ENCODE measurements at regions not wholly inside any gene's neighbourhood (a gene's known extent, or its start where the extent isn't known, plus 50 kb on each side); places are given as distances from the start of the nearest gene placed in this dataset.

DNA sequence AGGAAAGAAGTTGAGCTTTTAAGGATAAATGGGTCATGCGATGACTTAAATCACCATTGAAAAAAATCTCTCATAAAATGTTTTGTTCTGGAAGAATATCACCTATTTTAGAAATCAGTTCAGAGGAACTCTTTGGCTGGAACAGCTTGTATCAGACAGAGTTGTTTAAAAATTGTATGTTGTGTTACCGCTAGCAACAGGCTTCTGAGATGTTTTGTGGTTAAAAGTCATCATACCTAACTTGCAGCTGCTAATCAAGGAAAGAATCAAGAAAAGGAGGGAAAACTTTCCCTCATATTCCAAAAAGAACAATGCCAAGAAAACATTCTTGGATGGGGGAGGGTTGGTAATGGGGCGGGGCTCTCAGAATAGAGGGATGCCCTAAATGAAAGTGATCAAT, 220.7 kb upstream of the CITED2 start:
- no peak for DNase-seq (ENCODE audit: low spot score)

GRCh38 chr6:139594333-139594965, 220.0 kb upstream of the CITED2 start:
- DNase-seq (ENCODE audit: low spot score) = no peak

- no peak for DNase-seq (ENCODE audit: low spot score)
These were observed 218.6 kb upstream of the CITED2 start for GRCh38 chr6:139593081-139593480.

DNA sequence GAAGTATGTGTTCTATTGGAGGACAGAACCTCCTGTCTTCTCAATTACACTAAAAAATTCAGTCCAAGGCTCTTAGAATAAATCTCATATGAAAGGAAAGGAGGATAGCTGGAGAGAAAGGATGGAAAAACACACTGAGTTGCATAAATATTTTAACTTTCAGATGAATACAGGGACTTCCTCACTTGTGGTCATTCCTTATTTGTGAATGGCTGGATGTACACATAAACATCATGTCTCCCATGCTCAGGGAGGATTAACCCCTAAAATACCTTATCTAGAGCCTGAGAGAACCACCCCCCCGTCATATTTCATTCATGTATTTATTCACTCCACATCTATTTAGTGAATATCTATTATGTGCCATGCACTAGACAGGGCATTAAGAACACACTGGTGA, 217.6 kb upstream of the CITED2 start:
- DNase-seq (ENCODE audit: low spot score) = no peak

GRCh38 chr6:139591075-139591865, 216.8 kb upstream of the CITED2 start:
- DNase-seq (ENCODE audit: low spot score) = no peak

GRCh38 chr6:139590206-139590605, 215.8 kb upstream of the CITED2 start:
- DNase-seq (ENCODE audit: low spot score) = no peak

DNA sequence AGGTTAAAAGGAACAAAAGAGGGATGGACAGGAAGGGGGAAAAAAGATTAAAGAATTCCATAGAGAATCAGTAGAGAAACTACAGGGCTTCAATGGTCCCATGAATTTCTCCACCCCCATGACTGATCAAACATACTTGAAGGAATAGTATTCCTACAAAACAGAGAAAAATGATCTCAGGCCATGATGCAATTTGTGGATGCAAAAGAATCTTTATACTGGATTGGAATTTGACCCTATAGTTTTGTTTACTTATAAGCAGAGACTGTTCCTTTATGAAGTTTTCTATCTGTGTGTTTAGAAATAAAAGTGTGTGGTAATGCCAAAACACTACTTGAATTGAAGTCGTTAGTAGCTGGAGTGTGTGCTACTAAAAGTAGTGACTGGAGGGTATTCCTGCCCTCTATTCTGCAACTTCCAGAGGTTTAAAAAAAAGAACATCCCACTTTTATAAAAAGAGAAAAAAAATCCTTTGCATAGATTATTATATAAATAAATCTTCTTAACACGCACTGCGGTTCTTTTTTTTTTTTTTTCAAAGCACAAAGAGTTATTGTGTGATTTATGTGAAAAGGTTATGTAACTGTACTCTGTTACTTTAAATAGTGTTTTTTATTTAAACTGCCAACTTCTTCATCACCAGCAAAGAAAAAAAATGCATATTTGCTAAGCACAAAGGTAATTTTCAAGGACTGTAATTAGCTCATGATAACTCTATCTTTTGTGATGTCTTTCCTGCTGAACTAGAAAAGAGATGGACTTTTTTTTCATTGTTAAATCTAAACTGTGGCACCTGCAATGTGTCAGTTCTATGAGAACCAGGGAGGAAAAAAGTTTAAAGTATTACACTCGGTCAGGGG, 214.5 kb upstream of the CITED2 start:
- no peak for DNase-seq (ENCODE audit: low spot score)

- DNase-seq (ENCODE audit: low spot score) = no peak
These were observed 213.7 kb upstream of the CITED2 start for GRCh38 chr6:139588076-139588639.

- peak; percentile 5 for DNase-seq (ENCODE audit: low spot score)
These were observed 213.0 kb upstream of the CITED2 start for GRCh38 chr6:139587469-139587868.

DNA sequence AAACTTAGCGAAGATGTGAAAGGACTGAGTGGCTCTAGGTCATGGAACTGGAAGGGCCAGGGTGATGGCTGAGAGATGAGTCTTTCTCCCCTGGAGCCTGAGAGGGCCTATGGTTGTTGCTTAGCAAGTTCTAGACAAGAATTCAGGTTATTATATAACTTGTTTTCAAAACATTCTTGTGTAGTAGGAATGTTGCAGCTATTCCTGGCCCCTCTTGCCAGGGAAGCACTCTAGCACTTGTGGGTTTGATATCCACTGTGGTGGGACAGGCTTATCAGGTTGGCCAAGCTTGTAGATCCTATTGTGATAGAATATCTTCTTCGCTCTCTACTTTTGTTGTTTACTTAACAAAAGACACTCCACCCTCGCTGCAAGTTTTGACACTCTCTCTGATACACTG, 211.8 kb upstream of the CITED2 start:
- no peak for DNase-seq (ENCODE audit: low spot score)

GRCh38 chr6:139584599-139584998, 210.2 kb upstream of the CITED2 start:
- peak; percentile 8 for DNase-seq (ENCODE audit: low spot score)

GRCh38 chr6:139583420-139583819, 209.0 kb upstream of the CITED2 start:
- no peak for DNase-seq (ENCODE audit: low spot score)

DNA sequence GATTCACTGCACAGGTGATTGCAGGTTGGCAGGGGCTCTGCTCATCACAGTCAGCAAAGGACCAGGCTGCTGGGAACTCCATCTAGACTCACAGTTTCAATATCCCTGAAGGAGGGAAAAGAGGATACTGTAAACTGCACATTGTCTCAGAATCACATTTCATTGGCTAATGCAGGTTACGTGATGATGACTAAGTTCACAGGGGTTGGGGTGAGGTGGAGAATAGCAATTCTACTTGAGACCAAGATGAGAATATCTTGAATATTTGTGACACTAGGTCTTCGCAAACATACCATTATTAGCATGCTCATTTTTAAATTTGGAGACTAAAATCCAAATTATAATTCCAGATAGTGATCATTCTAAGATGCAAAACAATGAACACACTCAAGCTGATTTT, 208.5 kb upstream of the CITED2 start:
- no peak for DNase-seq (ENCODE audit: low spot score)

DNA sequence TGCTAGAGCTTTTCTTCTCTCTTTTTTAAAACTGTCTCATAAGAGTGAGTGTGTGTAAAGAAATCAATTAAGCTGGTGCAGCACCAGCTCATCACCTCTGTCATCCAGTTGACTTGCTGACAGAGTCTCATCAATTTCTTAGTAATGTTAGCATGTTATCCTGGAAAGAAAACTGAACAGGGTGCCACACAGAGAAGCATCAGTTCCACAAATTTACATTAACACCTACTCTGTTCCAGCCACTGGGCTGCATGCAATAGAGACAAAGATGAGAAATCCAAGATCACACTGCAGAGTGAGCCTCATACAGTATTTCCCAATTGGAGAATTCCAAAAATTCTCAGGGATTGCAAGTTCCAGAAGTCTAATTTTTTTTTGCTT, 207.0 kb upstream of the CITED2 start:
- no peak for DNase-seq (ENCODE audit: low spot score)

DNA sequence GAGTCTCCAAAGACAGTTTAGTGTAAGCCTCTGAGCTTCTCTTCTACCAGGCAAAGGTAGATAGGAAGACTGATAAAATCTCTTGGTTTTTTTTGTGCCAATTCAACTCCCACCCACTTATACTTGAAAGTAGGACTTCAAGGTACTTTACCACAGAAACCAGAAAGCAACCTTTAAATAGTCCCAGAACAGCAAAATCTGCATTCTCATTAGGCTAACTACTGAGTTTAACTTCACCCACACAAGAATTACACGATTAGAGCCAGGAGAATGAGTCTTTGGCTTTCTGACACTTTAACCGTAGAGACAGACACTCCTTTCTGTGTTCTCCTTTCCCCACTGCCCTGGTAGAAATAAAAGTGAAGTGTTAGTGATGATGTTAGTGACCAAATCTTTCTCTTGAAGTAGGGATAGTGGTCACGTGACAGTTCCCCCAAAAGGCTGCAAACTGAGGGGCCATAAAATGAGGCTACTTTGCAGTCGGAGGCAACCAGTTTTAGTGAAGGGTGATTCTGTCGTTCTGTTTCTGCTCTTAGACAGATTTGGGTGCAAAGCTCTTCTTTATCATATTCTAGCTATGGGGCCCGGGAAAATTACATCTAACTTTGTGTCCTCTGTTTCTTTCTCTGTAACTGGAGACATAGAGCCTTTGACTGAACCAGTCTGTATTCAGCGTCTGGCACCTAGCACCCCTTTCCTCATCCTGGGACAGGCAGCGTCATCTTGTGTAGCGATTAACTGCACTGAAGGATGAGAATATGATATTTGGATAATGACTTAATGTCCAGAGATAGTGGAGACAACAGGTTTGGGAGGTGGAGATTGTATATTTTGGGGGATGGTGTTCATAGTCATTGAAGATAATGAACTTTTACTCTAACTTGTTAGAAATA, 206.4 kb upstream of the CITED2 start:
- no peak for DNase-seq (ENCODE audit: low spot score)

DNA sequence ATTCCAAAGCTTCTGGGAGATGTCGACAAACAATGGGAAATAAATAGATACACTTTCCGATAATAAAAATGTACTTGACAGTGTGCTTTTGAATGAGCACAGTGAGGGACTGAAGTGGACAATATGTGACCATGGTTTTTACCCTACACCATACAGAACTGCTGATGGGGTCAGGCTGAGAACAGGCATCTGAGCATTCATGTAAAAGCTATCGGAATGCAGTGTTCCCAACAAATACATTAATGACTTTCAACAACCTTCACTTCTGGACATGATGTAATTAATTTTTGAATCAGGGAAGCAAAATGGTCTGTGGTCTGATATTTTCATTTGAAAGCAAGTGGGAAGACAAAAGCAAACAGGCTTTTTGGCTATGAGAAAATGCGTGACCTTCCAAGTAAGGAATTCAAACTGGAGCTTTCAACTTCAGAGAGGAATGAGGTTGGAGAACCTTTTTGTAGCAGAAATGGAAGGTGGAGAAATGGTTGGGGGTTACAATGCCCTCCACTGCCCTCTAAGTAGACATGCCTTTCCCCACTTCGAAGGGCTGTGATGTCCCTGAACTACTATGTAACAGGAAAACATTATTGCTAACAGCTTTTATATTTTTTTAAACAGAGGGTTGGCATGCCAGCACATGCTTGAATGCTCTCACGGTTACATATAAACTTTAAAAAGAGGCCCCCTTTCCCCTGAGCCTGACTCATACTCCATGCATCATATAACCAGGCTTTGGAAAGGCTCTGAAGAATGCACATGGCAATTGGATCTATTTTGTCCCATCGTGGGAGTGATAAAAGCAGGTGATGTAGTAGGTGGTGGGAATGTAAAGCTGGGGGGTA, 203.5 kb upstream of the CITED2 start:
- no peak for DNase-seq (ENCODE audit: low spot score)

GRCh38 chr6:139577124-139577762, 202.8 kb upstream of the CITED2 start:
- DNase-seq (ENCODE audit: low spot score) = no peak

DNA sequence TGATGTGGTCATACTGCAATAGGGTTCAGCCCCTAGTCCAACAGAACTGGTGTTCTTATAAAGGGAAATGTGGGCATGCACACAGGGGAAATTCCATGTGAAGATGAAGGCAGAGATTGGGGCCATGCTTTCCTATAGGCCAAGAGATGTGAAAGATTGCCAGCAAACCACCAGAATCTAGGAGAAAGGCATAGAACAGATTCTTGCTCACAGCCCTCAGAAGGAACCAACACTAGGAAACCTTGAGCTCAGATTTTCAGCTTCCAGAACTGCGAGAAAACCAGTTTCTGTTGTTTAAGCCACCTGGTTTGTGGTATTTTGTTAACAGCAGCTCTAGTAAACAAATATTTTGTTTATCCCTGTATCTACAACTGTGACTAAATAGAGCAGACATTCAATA, 197.6 kb upstream of the CITED2 start:
- no peak for DNase-seq (ENCODE audit: low spot score)

GRCh38 chr6:139570166-139570565, 195.7 kb upstream of the CITED2 start:
- no peak for DNase-seq (ENCODE audit: low spot score)

GRCh38 chr6:139569566-139569965, 195.1 kb upstream of the CITED2 start:
- DNase-seq (ENCODE audit: low spot score) = peak; percentile 54

Measured in kidney capillary endothelial cell (primary cell).